ENCODE measurements at regions not wholly inside any gene's neighbourhood (a gene's known extent, or its start where the extent isn't known, plus 50 kb on each side); places are given as distances from the start of the nearest gene placed in this dataset.
A peak's percentile ranks its signal among the peaks of the same experiment; 100 is the strongest.
"Not testable (repeated sequence)": the region's sequence is repeated elsewhere in the genome, so short reads cannot be mapped to it uniquely, and the experiment has no call there.

- no peak for DNase-seq (ENCODE audit: low spot score)
Measured at GRCh38 chr21:28522014-28522799, 470.5 kb downstream of the LTN1 start.

GRCh38 chr21:28518630-28519029 is 474.0 kb downstream of the LTN1 start:
- no peak for DNase-seq (ENCODE audit: low spot score)

GRCh38 chr21:28516991-28517592 is 475.6 kb downstream of the LTN1 start:
- DNase-seq (ENCODE audit: low spot score) = peak; percentile 42

DNA sequence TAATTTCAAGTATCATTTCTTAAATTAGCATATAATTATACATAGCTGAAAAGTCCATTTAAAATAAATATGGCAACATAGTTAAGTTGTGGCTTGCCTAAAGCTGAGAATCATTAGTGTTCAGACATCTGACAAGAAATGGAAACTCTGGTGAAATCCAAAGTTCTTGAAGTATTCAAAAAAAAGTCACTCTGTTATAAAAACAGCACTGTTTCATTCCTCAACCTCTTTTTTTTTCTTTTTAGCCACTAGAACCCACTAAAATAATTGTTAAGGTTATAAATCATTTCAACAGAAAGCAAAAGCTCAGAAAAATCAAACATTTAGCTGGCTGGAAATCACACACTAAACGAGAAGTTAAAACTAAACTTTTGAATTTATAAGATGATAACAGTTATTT is 476.7 kb downstream of the LTN1 start:
- no peak for DNase-seq (ENCODE audit: low spot score)

- DNase-seq (ENCODE audit: low spot score) = no peak
Measured at GRCh38 chr21:28513428-28513827, 479.2 kb downstream of the LTN1 start.

GRCh38 chr21:28509031-28509430 is 483.6 kb downstream of the LTN1 start:
- no peak for DNase-seq (ENCODE audit: low spot score)

DNA sequence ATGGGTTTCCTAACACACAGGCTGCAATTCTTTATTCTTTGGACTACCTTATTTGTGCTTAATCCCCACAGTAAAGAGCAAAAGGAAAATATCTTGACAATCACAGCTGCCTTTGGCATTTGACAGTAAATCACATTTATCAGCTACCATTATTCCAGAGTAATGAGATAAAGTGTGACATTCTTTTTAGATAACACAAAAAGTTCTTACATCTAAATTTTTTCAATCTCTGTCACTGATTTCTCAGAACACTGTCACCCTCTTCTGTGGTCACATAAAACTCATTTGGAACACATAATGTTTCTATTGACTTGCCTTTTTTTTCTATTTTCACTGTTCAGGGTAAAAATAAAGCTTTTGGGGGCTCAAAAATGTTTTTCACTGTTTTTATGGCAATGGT is 484.6 kb downstream of the LTN1 start:
- no peak for DNase-seq (ENCODE audit: low spot score)

- no peak for DNase-seq (ENCODE audit: low spot score)
Measured at GRCh38 chr21:28496517-28496916, 496.2 kb downstream of the LTN1 start.

DNA sequence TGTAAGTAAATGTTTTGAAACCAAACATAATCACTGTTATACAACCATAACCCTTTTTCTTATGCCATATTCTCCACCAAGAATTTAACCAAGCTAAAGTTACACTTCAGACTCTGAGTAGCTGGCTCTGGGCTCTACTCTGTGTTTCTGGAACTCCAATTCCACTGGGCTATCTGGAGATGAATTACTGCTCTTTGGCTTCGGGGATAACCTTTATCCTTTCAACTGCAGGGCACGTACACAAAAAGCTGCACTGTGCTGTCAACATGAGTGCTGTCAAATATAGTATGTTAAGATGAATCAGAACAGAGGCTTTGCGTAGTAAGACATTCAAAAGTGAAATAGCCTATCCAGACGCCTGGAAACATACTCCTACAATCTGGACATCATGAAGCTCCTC is 500.6 kb downstream of the LTN1 start:
- DNase-seq (ENCODE audit: low spot score) = no peak

DNA sequence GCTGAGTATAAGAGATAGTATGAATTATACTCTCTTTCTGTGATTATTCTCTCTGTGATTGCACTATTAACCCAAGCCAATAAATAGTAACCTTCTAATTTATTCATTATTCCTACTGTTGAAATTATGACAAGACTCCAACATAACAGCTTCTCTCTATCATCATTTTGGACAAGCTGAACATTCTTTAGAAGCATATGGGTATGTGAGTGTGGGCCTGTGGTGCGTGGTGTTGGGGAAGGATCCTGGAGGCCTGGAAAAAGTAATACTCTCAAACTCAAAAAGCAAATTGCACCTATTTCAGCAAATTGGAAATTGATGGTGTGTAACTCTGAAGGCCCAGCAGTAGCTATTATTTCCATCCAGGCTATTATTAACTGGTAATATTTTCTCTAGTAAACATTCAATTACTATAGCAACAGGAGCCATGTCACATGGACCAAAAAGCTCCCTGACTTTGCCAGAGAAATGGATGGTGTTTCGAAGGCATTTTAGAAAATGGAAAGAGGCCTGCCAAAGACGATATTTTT is 502.8 kb downstream of the LTN1 start:
- DNase-seq (ENCODE audit: low spot score) = no peak

GRCh38 chr21:28489162-28489561 is 503.5 kb downstream of the LTN1 start:
- no peak for DNase-seq (ENCODE audit: low spot score)

DNA sequence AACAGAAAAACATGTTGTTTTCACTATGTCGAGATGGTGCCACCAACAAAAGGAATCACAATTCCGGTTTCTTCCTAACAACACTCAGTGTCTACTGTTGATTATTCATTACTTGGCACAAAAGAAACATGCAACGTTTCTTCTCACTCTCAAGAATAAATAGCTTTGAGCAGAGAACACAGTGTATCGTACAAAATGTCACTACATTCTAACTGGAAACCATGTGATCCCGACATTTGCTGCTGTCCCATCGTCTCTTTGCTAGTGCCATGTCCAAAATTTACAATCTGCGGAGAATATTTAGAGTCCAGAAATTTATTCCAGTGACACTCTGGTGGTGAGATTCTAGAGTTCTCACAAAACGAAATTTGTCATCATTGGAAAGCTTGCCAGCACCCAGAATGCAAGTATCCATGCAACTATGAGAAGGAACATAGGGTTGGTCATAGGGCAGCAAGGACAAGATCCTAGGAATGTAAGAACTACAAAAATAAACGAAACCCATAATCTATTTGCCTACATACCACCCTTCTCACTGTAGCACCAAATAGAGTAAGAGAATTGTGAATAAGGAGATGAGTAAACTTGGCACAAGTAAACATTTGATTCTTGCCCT is 505.1 kb downstream of the LTN1 start:
- DNase-seq (ENCODE audit: low spot score) = no peak

DNA sequence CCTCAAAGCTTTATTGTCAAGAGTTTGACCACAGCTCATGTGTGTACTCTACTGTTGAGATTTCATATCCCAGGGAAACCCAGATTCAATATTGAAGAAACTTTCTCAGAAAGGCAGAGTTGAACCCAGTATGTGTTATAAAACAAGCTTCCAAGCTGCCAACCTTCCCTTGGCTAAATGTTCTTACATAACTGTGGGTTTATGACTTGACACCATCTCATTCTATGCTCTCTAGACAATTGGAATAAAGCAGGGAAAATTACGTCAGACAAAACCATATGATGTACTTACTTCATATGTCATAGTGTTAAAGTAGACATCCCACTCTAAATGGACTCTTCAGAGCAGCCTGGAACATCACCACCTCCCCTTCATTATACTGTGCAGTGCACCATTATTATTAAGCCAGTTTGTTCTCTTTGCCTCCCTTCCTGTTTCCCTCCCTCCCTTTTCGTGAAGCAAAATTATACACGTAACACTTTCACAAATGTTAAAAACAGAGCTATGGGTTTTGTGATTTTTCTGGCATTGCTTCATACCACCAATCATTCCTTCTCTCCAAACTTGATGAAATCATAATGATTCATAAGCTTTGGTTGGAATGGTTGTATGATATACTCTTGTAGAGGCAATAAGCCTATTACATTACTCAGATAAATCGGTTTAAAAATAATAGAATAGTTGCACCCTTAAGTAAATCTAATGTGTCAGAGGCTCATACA is 507.2 kb downstream of the LTN1 start:
- DNase-seq (ENCODE audit: low spot score) = no peak

DNA sequence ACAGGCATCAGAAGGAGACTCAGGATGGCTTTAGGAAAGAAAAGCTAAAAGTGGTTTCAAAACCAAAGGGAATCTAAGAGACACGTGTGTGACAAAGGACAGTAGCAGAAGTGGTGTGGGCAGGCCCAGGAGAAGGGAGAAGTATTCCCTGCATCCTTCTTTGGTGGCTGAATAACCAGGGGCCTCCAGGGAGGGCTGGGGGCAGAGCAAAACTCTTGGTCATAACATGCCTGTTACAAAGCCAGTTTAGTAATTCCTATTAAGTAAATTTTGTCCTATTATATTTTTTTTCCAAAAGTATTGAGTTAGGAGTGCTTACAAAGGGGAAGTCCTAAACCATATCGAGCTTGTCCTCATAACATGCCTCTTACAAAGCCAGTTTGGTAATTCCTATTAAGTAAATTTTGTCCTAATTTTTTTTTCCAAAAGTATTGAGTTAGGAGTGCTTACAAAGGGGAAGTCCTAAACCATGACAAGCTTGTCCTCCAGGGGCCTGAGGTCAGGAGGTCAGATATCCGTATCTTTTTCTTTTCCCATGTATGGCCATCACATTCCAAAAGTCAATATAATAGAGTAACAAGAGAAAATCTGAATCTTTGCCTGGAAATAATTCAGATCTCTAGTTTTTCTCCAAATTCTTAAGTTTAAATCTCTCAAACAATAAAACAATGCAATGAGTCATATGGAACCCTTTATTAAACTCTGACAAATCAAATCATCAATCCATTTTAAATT is 509.2 kb downstream of the LTN1 start:
- DNase-seq (ENCODE audit: low spot score) = no peak

- DNase-seq (ENCODE audit: low spot score) = no peak
Measured at GRCh38 chr21:28482657-28483056, 510.0 kb downstream of the LTN1 start.

DNA sequence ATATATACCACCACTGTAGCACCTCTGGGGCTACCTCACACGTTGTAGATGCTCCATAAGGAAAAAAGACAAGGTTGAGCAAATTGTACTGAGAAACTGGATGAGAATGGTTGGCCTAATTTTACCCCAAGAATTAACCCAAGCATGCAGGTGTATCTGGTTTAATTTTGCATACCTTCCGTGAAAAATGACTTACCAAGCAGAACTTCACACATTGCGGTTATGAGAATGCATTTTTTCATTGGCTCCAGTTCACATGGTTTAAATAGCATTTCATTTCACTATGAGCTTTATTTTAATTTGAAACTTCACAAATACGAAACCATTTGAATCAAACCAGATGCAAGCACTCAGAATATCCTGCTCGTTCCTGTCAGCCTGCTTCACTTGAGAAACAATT is 512.2 kb downstream of the LTN1 start:
- no peak for DNase-seq (ENCODE audit: low spot score)

DNA sequence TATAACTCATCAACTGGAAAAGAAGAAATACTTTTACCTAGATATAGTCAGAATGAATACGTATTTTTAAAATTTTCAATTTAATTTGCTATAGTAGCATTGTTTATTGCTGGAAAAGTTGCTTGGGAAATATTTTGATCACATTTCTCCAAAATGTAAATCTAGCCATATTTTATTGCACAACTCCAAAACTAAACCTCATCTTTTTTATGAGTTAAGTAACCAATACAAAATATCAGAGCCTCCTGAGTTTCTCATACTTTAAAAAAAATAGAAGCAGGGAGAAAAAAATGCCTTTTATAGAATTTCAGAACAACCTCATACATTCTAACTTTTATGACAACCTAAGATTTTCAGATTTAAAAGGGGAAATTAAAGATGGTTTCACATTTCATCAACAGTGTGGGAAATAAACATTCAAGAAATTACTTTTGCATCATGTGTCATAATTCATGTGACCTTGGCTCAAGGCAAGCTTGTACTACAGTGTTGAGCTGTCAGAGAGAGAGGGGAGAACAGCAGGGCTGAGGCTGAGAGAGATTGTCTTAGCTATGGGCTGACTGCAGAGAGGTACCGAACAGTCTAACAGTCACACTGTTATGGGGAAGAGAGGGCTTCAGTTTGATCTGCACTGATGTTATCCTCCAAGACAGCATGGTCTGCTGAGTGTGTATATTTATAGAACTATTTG is 519.0 kb downstream of the LTN1 start:
- DNase-seq (ENCODE audit: low spot score) = no peak

DNA sequence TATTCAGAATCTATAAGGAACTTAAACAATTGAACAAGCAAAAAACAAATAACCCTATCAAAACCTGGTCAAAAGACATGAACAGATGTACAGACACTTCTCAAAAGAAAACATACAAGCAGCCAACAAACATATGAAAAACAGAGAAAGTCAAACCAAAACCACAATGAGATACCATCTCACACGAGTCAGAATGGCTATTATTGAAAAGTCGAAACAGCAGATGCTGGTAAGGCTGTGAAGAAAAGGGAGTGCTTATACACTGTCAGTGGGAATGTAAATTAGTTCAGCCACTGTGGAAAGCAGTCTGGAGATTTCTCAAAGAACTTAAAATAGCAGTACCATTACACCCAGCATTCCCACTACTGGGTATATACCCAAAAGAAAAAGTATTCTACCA is 520.1 kb downstream of the LTN1 start:
- not testable (repeated sequence) for DNase-seq (ENCODE audit: low spot score)

DNA sequence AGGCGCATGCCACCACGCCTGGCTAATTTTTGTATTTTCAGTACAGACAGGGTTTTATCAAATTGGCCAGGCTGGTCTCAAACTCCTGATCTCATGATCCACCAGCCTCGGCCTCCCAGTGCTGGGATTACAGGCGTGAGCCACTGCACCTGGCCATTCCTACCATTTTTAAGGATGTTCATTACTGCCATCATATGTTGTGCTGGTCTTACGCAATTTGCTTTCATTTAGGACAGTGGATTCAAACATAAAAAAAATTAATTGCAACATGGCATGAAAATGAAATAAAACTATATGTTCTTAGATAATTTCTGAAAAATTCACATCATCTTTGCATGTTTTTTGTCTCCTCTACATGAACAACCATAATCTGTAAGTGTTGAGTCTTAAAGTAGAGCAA is 527.7 kb downstream of the LTN1 start:
- DNase-seq (ENCODE audit: low spot score) = no peak

DNA sequence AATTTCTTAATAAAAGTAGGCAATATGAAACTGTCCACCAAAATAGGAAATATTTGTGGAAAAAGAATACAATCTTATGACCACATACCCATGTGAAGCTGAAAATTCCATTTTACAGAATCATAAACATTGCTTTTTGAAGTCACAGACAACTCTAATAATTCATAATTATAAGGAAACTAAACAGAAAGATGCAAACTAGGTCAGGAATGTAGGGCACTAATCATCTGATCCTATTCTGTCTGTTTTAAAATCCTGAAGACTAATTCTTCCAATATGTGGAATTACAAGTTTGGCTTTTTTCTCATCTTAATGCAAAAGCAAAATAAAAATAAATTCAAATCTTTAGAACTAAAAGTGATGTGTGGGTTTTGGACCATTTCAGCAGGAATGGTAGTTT is 528.6 kb downstream of the LTN1 start:
- DNase-seq (ENCODE audit: low spot score) = no peak

- DNase-seq (ENCODE audit: low spot score) = no peak
Measured at GRCh38 chr21:28459193-28459592, 533.5 kb downstream of the LTN1 start.

All from COLO829 (cell line).